Tibial nerve (tissue), 4 donors: ENCODE measurements at regions not wholly inside any gene's neighbourhood (a gene's known extent, or its start where the extent isn't known, plus 50 kb on each side); places are given as distances from the start of the nearest gene placed in this dataset.

ENCODE experiments used
- DNase-seq, 2 donors: peaks; one replicate each; pipeline ENCODE4 v3.0.0-alpha.2; 2019; ENCODE audit warnings: low spot score in 2 of 2
- H3K27ac ChIP-seq, 4 donors: fragments of 200-600 bp; sonication (generic) in 3 of 4; one replicate each; pipeline ENCODE4 v1.5.1; 2017 to 2019; ENCODE audit warnings: mild to moderate bottlenecking in 1 of 4
- H3K27me3 ChIP-seq, 2 donors: fragments of 200-600 bp; sonication (generic) in 1 of 2; one replicate each; pipeline versions ENCODE4 v1.5.1 to v1.6.0; 2017 to 2019
- H3K36me3 ChIP-seq, 3 donors: fragments of 200-600 bp; sonication (generic); one replicate each; pipeline ENCODE4 v1.5.1; 2018 to 2019
- H3K4me1 ChIP-seq, 4 donors: fragments of 200-600 bp; sonication (generic) in 3 of 4; one replicate each; pipeline ENCODE4 v1.5.1; 2017 to 2019
- H3K4me3 ChIP-seq, 4 donors: fragments of 200-600 bp; sonication (generic) in 3 of 4; one replicate each; pipeline ENCODE4 v1.5.1; 2017 to 2019; ENCODE audit warnings: mild to moderate bottlenecking in 1 of 4, moderate library complexity in 1 of 4
- H3K9me3 ChIP-seq, 4 donors: fragments of 200-600 bp; sonication (generic) in 3 of 4; one replicate each; pipeline ENCODE4 v1.5.1; 2017 to 2019
- EP300 ChIP-seq, 2 donors: sonication (generic); formaldehyde crosslinking; IDR thresholded peaks; one replicate each; pipeline ENCODE4 v1.6.1; 2017; ENCODE audit warnings: antibody characterized with exemption in 2 of 2, mild to moderate bottlenecking in 1 of 2
- POLR2A ChIP-seq, 2 donors: fragments of 450-650 bp; IDR thresholded peaks; one replicate each; pipeline ENCODE4 v1.6.1; 2017; ENCODE audit warnings: antibody characterized with exemption in 2 of 2, mild to moderate bottlenecking in 2 of 2, moderate library complexity in 2 of 2
- WGBS, 2 donors: methylation state at CpG; one replicate each; pipeline ENCODE4 v1.1.5; 2018; 5-methylcytosine and 5-hydroxymethylcytosine counted together
- TF ChIP-seq, protein P1 (sequence below), 5 experiments: fragments of 200-600 bp in 3 of 5; fragments of 450-650 bp in 2 of 5; sonication (generic) in 3 of 5; IDR thresholded peaks; one replicate each; pipeline ENCODE4 v1.5.1; 2016 to 2019; ENCODE audit warnings: antibody characterized with exemption in 5 of 5, mild to moderate bottlenecking in 3 of 5, moderate library complexity in 2 of 5

DNA sequence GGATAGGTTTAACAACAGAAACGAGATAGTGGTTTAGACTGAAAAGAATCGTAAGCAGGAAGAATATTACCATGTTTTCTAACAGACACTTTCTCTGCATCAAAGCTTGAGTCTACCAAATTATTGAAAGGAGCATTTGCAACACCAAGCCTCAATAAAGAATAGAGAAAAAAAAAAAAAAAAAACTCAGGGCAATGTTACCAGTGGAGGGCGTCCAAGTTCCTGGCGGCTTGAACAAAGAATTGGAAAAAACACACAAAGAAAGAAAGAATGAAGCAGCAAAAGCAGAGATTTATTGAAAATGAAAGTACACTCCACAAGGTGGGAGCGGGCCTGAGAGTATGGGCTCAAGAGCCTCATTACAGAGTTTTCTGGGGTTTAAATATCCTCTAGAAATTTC lies 686.5 kb upstream of the ADGRL2 start:
- WGBS, 2 donors: 81 to 88% methylated on average over 5 of the region's 5 CpGs
- H3K36me3 ChIP-seq: no peaks in the 10 kb centered on the region

DNA sequence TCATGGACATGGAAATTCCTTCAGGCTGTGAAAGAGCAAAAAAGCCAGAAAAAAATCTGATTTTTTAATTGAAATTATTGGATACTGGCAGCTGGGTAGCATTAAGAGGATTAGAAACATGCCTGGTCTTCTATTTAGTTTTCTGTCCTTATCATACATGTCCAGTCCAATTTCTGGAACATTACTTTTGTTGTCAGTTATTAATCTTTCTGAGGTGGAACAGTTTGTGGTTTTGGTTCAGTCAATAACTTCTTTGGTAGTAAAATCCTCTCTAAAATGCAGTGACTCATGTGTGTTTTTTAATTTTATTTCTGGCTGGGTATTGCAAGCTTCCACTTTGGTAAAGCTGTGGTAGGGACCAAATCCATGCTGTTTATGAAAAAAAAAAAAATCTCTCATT lies 687.0 kb upstream of the ADGRL2 start:
- Histone ChIP-seq H3K27ac (no peak overlapping the region), H3K27me3 (no peaks in the 10 kb centered on the region), H3K9me3 (no peaks in the 10 kb centered on the region), H3K4me3 (no peak overlapping the region), H3K4me1 (no peaks in the 10 kb centered on the region), H3K36me3 (no peaks in the 10 kb centered on the region)
- no peak for DNase-seq
- TF ChIP-seq POLR2A (IDR thresholded peaks at IDR 0.05): no peak
- no peak for TF ChIP-seq EP300 (IDR thresholded peaks at IDR 0.05)
- TF ChIP-seq, protein P1, sequence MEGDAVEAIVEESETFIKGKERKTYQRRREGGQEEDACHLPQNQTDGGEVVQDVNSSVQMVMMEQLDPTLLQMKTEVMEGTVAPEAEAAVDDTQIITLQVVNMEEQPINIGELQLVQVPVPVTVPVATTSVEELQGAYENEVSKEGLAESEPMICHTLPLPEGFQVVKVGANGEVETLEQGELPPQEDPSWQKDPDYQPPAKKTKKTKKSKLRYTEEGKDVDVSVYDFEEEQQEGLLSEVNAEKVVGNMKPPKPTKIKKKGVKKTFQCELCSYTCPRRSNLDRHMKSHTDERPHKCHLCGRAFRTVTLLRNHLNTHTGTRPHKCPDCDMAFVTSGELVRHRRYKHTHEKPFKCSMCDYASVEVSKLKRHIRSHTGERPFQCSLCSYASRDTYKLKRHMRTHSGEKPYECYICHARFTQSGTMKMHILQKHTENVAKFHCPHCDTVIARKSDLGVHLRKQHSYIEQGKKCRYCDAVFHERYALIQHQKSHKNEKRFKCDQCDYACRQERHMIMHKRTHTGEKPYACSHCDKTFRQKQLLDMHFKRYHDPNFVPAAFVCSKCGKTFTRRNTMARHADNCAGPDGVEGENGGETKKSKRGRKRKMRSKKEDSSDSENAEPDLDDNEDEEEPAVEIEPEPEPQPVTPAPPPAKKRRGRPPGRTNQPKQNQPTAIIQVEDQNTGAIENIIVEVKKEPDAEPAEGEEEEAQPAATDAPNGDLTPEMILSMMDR (IDR thresholded peaks at IDR 0.05): no peak

More for the DNA sequence above, 686.5 kb upstream of the ADGRL2 start:
- no peak overlapping the region for H3K4me3 ChIP-seq
- no peak for DNase-seq
- no peaks in the 10 kb centered on the region for H3K4me1 ChIP-seq
- H3K27ac ChIP-seq: no peak overlapping the region
- no peaks in the 10 kb centered on the region for H3K9me3 ChIP-seq
- no peaks in the 10 kb centered on the region for H3K27me3 ChIP-seq
- TF ChIP-seq, protein P1 (IDR thresholded peaks at IDR 0.05): no peak
- no peak for TF ChIP-seq EP300 (IDR thresholded peaks at IDR 0.05)
- TF ChIP-seq POLR2A (IDR thresholded peaks at IDR 0.05): no peak

DNA sequence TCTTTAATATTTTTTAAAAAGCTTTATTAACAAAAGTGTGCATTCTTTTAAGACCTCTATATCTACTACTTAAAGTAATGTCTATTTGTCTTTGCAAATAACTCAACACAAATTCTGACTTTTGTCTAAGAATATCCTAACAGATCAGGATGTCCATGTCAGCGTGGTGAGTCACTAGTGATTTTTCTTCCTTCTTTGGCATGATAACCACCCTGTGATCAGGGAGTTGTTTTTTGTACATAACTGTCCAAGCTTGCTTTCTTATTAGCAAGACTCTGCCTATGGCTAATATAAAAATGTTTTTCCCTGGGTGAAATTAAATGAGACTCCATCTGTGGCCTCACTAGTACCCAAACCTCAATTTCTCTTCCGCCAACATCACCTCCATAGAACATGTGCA lies 688.9 kb upstream of the ADGRL2 start:
- DNase-seq: no peak
- WGBS, 2 donors: 77 to 87% methylated on average over 2 of the region's 2 CpGs
- Histone ChIP-seq H3K27me3 (no peaks in the 10 kb centered on the region), H3K27ac (no peak overlapping the region), H3K4me1 (no peaks in the 10 kb centered on the region), H3K4me3 (no peak overlapping the region), H3K36me3 (no peaks in the 10 kb centered on the region), H3K9me3 (no peaks in the 10 kb centered on the region)
- TF ChIP-seq, protein P1 (IDR thresholded peaks at IDR 0.05): no peak
- TF ChIP-seq EP300 (IDR thresholded peaks at IDR 0.05) (no peak), POLR2A (IDR thresholded peaks at IDR 0.05) (no peak)

DNA sequence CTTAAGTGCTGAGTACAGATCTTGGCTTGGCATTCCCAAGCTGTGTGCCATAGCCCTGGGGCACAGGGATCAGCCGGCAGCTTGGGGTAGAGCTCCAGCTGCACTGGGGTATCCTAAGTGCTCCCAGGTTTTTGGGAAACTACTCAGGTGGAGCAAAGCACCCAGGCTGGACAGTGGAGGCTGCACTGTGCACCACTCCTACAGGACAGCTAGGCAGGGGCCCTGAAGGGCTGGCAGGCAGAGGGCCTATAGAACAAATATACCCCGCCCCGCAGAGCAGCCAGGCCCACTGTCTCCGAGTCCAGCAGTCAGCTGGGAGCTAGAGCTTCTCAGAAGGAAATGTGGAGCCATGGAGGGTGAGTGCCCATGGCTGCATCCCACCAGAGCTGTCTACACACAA lies 691.7 kb upstream of the ADGRL2 start:
- H3K9me3 ChIP-seq: peaks cover 0 to 4% (median 0%) of the 10 kb centered on the region in 4 donors
- H3K4me3 ChIP-seq: no peak overlapping the region
- H3K27ac ChIP-seq: no peak overlapping the region
- no peaks in the 10 kb centered on the region for H3K27me3 ChIP-seq
- DNase-seq: no peak
- TF ChIP-seq, protein P1 (IDR thresholded peaks at IDR 0.05): no peak
- TF ChIP-seq EP300 (IDR thresholded peaks at IDR 0.05) (no peak), POLR2A (IDR thresholded peaks at IDR 0.05) (no peak)
- WGBS, 2 donors: 92 to 93% methylated on average over 4 of the region's 4 CpGs
- H3K4me1 ChIP-seq: no peaks in the 10 kb centered on the region
- no peaks in the 10 kb centered on the region for H3K36me3 ChIP-seq

DNA sequence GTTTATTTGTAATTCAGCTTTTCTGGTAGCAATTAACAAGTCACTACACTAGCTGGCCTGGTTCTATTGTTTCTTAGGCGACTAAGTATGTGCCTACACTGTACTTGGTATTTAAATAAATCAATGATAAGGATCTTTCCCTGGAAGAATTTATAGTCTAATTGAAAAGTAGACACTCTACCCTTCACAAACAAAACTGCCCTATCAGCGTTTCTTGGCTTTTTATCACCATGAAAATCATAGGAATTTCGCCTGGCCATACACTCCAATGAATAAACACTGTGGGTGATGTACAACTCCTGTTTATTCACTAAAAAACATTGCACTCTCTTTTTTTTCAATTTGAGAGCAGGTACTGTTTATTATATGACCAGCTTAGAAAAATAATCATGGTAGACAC lies 702.9 kb upstream of the ADGRL2 start:
- Histone ChIP-seq H3K9me3 (no peaks in the 10 kb centered on the region), H3K27me3 (no peaks in the 10 kb centered on the region), H3K4me1 (no peaks in the 10 kb centered on the region), H3K27ac (no peak overlapping the region), H3K36me3 (no peaks in the 10 kb centered on the region), H3K4me3 (no peak overlapping the region)
- 81% methylated on average over 3 of the region's 3 CpGs for WGBS, 2 donors
- TF ChIP-seq POLR2A (IDR thresholded peaks at IDR 0.05) (no peak), EP300 (IDR thresholded peaks at IDR 0.05) (no peak)
- TF ChIP-seq, protein P1 (IDR thresholded peaks at IDR 0.05): no peak
- DNase-seq: no peak
